Tibial nerve (tissue), 3 donors: ENCODE measurements at regions not wholly inside any gene's neighbourhood (a gene's known extent, or its start where the extent isn't known, plus 50 kb on each side); places are given as distances from the start of the nearest gene placed in this dataset.

Experiments
- CTCF ChIP-seq, 5 experiments: fragments of 200-600 bp in 3 of 5; fragments of 450-650 bp in 2 of 5; sonication (generic) in 3 of 5; IDR thresholded peaks; one replicate each; pipeline ENCODE4 v1.5.1; 2016 to 2019; ENCODE audit warnings: antibody characterized with exemption in 5 of 5, mild to moderate bottlenecking in 3 of 5, moderate library complexity in 2 of 5
- POLR2A ChIP-seq, 2 donors: fragments of 450-650 bp; IDR thresholded peaks; one replicate each; pipeline ENCODE4 v1.6.1; 2017; ENCODE audit warnings: antibody characterized with exemption in 2 of 2, mild to moderate bottlenecking in 2 of 2, moderate library complexity in 2 of 2

GRCh38 chr20:21618759-21619416, 86.6 kb upstream of the PAX1 start:
- TF ChIP-seq CTCF (IDR thresholded peaks at IDR 0.05) (no peak), POLR2A (IDR thresholded peaks at IDR 0.05) (no peak)
